ENCODE measurements at regions not wholly inside any gene's neighbourhood (a gene's known extent, or its start where the extent isn't known, plus 50 kb on each side); places are given as distances from the start of the nearest gene placed in this dataset.

- intact Hi-C loops (cut with DNase I): no loop called here
- Histone ChIP-seq H3K9me3 (no peaks in the 10 kb centered on the region), H3K36me3 (no peaks in the 10 kb centered on the region), H3K27ac (replicated peaks in 1 of 4) (no peak overlapping the region), H3K4me1 (no peaks in the 10 kb centered on the region), H3K4me3 (no peak overlapping the region), H3K27me3 (no peaks in the 10 kb centered on the region)
- 80% methylated on average over 3 of the region's 3 CpGs for WGBS
- no peak for TF ChIP-seq POLR2AphosphoS5 (IDR thresholded peaks at IDR 0.05)
- no peak for TF ChIP-seq CTCF (IDR thresholded peaks at IDR 0.05)
- no peak for TF ChIP-seq EP300 (IDR thresholded peaks at IDR 0.05)
- TF ChIP-seq POLR2A (IDR thresholded peaks at IDR 0.05; ENCODE audit: low read depth): no peak
- no peak for DNase-seq (ENCODE audit: extremely low spot score)
These were observed 799.0 kb downstream of the DACH1 start for GRCh38 chr13:71068041-71068440.

- no peaks in the 10 kb centered on the region for H3K27me3 ChIP-seq
- no peak for DNase-seq (ENCODE audit: extremely low spot score)
These were observed 799.7 kb downstream of the DACH1 start for GRCh38 chr13:71067165-71067815.

GRCh38 chr13:71056581-71056980, 810.4 kb downstream of the DACH1 start:
- Histone ChIP-seq H3K4me3 (no peak overlapping the region), H3K27me3 (no peaks in the 10 kb centered on the region), H3K27ac (replicated peaks in 1 of 4) (no peak overlapping the region), H3K9me3 (peaks cover 0 to 12% (median 3%) of the 10 kb centered on the region in 4 donors), H3K4me1 (no peaks in the 10 kb centered on the region), H3K36me3 (no peaks in the 10 kb centered on the region)
- 74% methylated on average over 4 of the region's 4 CpGs for WGBS
- DNase-seq (ENCODE audit: extremely low spot score): no peak
- TF ChIP-seq CTCF (IDR thresholded peaks at IDR 0.05): no peak
- TF ChIP-seq EP300 (IDR thresholded peaks at IDR 0.05): no peak
- TF ChIP-seq POLR2AphosphoS5 (IDR thresholded peaks at IDR 0.05): no peak
- TF ChIP-seq POLR2A (IDR thresholded peaks at IDR 0.05; ENCODE audit: low read depth): no peak
- intact Hi-C loops (cut with DNase I): no loop called here

More at GRCh38 chr13:71067165-71067815, 799.7 kb downstream of the DACH1 start:
- Histone ChIP-seq H3K27ac (replicated peaks in 1 of 4) (no peak overlapping the region), H3K4me3 (no peak overlapping the region), H3K36me3 (no peaks in the 10 kb centered on the region), H3K4me1 (no peaks in the 10 kb centered on the region), H3K9me3 (no peaks in the 10 kb centered on the region)
- WGBS: 95% methylated on average over 3 of the region's 3 CpGs
- intact Hi-C loops (cut with DNase I): no loop called here
- no peak for TF ChIP-seq POLR2AphosphoS5 (IDR thresholded peaks at IDR 0.05)
- no peak for TF ChIP-seq CTCF (IDR thresholded peaks at IDR 0.05)

GRCh38 chr13:71055644-71056043, 811.4 kb downstream of the DACH1 start:
- H3K27ac ChIP-seq (replicated peaks in 1 of 4): no peak overlapping the region
- H3K36me3 ChIP-seq: no peaks in the 10 kb centered on the region
- WGBS: 86% methylated on average over 2 of the region's 3 CpGs
- H3K9me3 ChIP-seq: peaks cover 0 to 12% (median 3%) of the 10 kb centered on the region in 4 donors
- TF ChIP-seq POLR2AphosphoS5 (IDR thresholded peaks at IDR 0.05): no peak
- no peak for TF ChIP-seq POLR2A (IDR thresholded peaks at IDR 0.05; ENCODE audit: low read depth)
- no peak for TF ChIP-seq CTCF (IDR thresholded peaks at IDR 0.05)
- TF ChIP-seq EP300 (IDR thresholded peaks at IDR 0.05): no peak
- no peaks in the 10 kb centered on the region for H3K4me1 ChIP-seq
- intact Hi-C loops (cut with DNase I): no loop called here
- H3K4me3 ChIP-seq: no peak overlapping the region
- H3K27me3 ChIP-seq: no peaks in the 10 kb centered on the region
- DNase-seq (ENCODE audit: extremely low spot score): no peak

GRCh38 chr13:71055047-71055446, 812.0 kb downstream of the DACH1 start:
- peaks cover 0 to 12% (median 3%) of the 10 kb centered on the region in 4 donors for H3K9me3 ChIP-seq
- intact Hi-C loops (cut with DNase I): no loop called here
- no peak overlapping the region for H3K27ac ChIP-seq (replicated peaks in 1 of 4)
- no peaks in the 10 kb centered on the region for H3K36me3 ChIP-seq
- no peak for DNase-seq (ENCODE audit: extremely low spot score)
- no peak for TF ChIP-seq POLR2AphosphoS5 (IDR thresholded peaks at IDR 0.05)
- no peak for TF ChIP-seq CTCF (IDR thresholded peaks at IDR 0.05)
- TF ChIP-seq EP300 (IDR thresholded peaks at IDR 0.05): no peak
- TF ChIP-seq POLR2A (IDR thresholded peaks at IDR 0.05; ENCODE audit: low read depth): no peak
- no peaks in the 10 kb centered on the region for H3K4me1 ChIP-seq
- H3K4me3 ChIP-seq: no peak overlapping the region
- no peaks in the 10 kb centered on the region for H3K27me3 ChIP-seq
- WGBS: 88% methylated on average over 1 of the region's 1 CpG

All from esophagus muscularis mucosa (tissue), 4 donors.